OCI-LY1 (cell line): ENCODE measurements at regions not wholly inside any gene's neighbourhood (a gene's known extent, or its start where the extent isn't known, plus 50 kb on each side); places are given as distances from the start of the nearest gene placed in this dataset.

Experiments used
- EZH2 ChIP-seq: fragments of 200-600 bp; sonication (generic), shearing (Covaris generic); IDR thresholded peaks from 2 replicates; pipeline ENCODE4 v1.8.0; 2017; ENCODE audit warnings: borderline replicate concordance, mixed run types, mild to moderate bottlenecking, antibody characterized with exemption, low read length, moderate library complexity, mixed read lengths
- TF ChIP-seq, protein P1 (sequence below): fragments of 200-600 bp; sonication (generic), shearing (Covaris generic); IDR thresholded peaks from 2 replicates; pipeline ENCODE4 v1.5.1; 2017; ENCODE audit warnings: mild to moderate bottlenecking, antibody characterized with exemption, low read length, moderate library complexity, mixed read lengths

DNA sequence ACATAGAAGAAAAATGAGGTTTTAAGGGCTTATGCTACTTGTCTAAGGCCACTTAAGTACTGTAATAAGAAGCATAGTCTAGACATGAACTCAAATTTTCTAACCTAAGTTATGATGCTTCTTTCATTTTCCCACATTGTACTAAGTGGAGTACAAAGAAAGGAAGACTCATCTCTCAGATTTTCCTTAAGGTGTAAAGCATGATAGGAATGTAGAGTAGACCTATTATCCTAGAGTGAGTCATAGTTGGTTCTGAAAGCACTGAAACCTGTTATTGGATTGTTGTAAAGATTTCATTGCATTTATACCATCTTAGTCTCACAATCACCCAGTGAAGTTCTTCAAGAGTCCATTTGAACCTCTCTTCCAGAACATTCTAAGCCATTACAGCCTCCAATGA lies 343.8 kb downstream of the TOX3 start:
- TF ChIP-seq, protein P1, sequence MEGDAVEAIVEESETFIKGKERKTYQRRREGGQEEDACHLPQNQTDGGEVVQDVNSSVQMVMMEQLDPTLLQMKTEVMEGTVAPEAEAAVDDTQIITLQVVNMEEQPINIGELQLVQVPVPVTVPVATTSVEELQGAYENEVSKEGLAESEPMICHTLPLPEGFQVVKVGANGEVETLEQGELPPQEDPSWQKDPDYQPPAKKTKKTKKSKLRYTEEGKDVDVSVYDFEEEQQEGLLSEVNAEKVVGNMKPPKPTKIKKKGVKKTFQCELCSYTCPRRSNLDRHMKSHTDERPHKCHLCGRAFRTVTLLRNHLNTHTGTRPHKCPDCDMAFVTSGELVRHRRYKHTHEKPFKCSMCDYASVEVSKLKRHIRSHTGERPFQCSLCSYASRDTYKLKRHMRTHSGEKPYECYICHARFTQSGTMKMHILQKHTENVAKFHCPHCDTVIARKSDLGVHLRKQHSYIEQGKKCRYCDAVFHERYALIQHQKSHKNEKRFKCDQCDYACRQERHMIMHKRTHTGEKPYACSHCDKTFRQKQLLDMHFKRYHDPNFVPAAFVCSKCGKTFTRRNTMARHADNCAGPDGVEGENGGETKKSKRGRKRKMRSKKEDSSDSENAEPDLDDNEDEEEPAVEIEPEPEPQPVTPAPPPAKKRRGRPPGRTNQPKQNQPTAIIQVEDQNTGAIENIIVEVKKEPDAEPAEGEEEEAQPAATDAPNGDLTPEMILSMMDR = no peak
- TF ChIP-seq EZH2 = no peak
